HG03025 (cell line): ENCODE measurements at regions not wholly inside any gene's neighbourhood (a gene's known extent, or its start where the extent isn't known, plus 50 kb on each side); places are given as distances from the start of the nearest gene placed in this dataset.
"Not testable (repeated sequence)": the region's sequence is repeated elsewhere in the genome, so short reads cannot be mapped to it uniquely, and the experiment has no call there.

ENCODE experiments used
- ATAC-seq: cut with Tn5 transposase; IDR thresholded peaks from one replicate; pipeline ENCODE4 v1.9.1; 2021; ENCODE audit warnings: mild to moderate bottlenecking, moderate library complexity; ENCODE audit not compliant: unreplicated experiment, low FRiP score

- ATAC-seq = no peak
These were observed 294.3 kb upstream of the KCNH7 start for GRCh38 chr2:163132850-163133249.

- not testable (repeated sequence) for ATAC-seq
These were observed 293.6 kb upstream of the KCNH7 start for GRCh38 chr2:163132207-163132606.

GRCh38 chr2:163123526-163123925, 285.0 kb upstream of the KCNH7 start:
- no peak for ATAC-seq

GRCh38 chr2:163122257-163122656, 283.7 kb upstream of the KCNH7 start:
- no peak for ATAC-seq

GRCh38 chr2:163121483-163121882, 282.9 kb upstream of the KCNH7 start:
- no peak for ATAC-seq

- ATAC-seq = no peak
These were observed 281.4 kb upstream of the KCNH7 start for GRCh38 chr2:163119966-163120365.

- no peak for ATAC-seq
These were observed 248.4 kb upstream of the KCNH7 start for GRCh38 chr2:163086940-163087339.

GRCh38 chr2:163085366-163086024, 246.9 kb upstream of the KCNH7 start:
- ATAC-seq = not testable (repeated sequence)

GRCh38 chr2:163081754-163082153, 243.2 kb upstream of the KCNH7 start:
- ATAC-seq = no peak

GRCh38 chr2:163077241-163077640, 238.7 kb upstream of the KCNH7 start:
- ATAC-seq = no peak

- ATAC-seq = no peak
These were observed 227.5 kb upstream of the KCNH7 start for GRCh38 chr2:163066085-163066484.

- no peak for ATAC-seq
These were observed 224.0 kb upstream of the KCNH7 start for GRCh38 chr2:163062524-163062923.

GRCh38 chr2:163046615-163047014, 208.0 kb upstream of the KCNH7 start:
- no peak for ATAC-seq

- no peak for ATAC-seq
These were observed 207.3 kb upstream of the KCNH7 start for GRCh38 chr2:163045830-163046229.

- ATAC-seq = no peak
These were observed 205.5 kb upstream of the KCNH7 start for GRCh38 chr2:163044114-163044513.

- ATAC-seq = no peak
These were observed 204.6 kb upstream of the KCNH7 start for GRCh38 chr2:163043201-163043600.

GRCh38 chr2:163039266-163039665, 200.7 kb upstream of the KCNH7 start:
- no peak for ATAC-seq

GRCh38 chr2:163028807-163029206, 190.2 kb upstream of the KCNH7 start:
- no peak for ATAC-seq

GRCh38 chr2:163026136-163026775, 187.7 kb upstream of the KCNH7 start:
- not testable (repeated sequence) for ATAC-seq

GRCh38 chr2:163016882-163017281, 178.3 kb upstream of the KCNH7 start:
- ATAC-seq = not testable (repeated sequence)

- ATAC-seq = no peak
These were observed 172.4 kb upstream of the KCNH7 start for GRCh38 chr2:163011000-163011399.

GRCh38 chr2:163008642-163009041, 170.1 kb upstream of the KCNH7 start:
- no peak for ATAC-seq
